Lower lobe of right lung (tissue), 2 donors: ENCODE measurements at regions not wholly inside any gene's neighbourhood (a gene's known extent, or its start where the extent isn't known, plus 50 kb on each side); places are given as distances from the start of the nearest gene placed in this dataset.

Experiments used
- ATAC-seq, 2 donors: fragments of 200-7000 bp; cut with Tn5 transposase; one replicate each; pipeline ENCODE4 v1.9.1; 2020 to 2022; ENCODE audit warnings: mild to moderate bottlenecking in 2 of 2, moderate library complexity in 2 of 2
- DNase-seq: peaks from one replicate; pipeline ENCODE4 v3.0.0-alpha.2; 2020
- H3K27ac ChIP-seq: fragments of 200-600 bp; one replicate; pipeline ENCODE4 v1.8.0; 2022
- H3K27me3 ChIP-seq: fragments of 200-600 bp; one replicate; pipeline ENCODE4 v1.8.0; 2022; ENCODE audit warnings: low read depth
- H3K36me3 ChIP-seq: fragments of 200-600 bp; one replicate; pipeline ENCODE4 v1.8.0; 2022; ENCODE audit warnings: mild to moderate bottlenecking
- H3K4me1 ChIP-seq: fragments of 200-600 bp; one replicate; pipeline ENCODE4 v1.8.0; 2022
- H3K4me3 ChIP-seq: fragments of 200-600 bp; one replicate; pipeline ENCODE4 v1.8.0; 2022; ENCODE audit warnings: mild to moderate bottlenecking
- H3K9me3 ChIP-seq: fragments of 200-600 bp; one replicate; pipeline ENCODE4 v1.8.0; 2022
- intact Hi-C: fragments of 100-400 bp; cut with DNase I; formaldehyde crosslinking; loops from one replicate; pipeline ENCODE4 v1.11.0; 2022
- TF ChIP-seq, protein P1 (sequence below): fragments of 200-600 bp; IDR thresholded peaks from one replicate; pipeline ENCODE4 v1.8.0; 2022; ENCODE audit warnings: antibody characterized with exemption, mild to moderate bottlenecking
- donor health status: DM: no; HTN: yes; CAD: no; lungs with severe emphysema.

DNA sequence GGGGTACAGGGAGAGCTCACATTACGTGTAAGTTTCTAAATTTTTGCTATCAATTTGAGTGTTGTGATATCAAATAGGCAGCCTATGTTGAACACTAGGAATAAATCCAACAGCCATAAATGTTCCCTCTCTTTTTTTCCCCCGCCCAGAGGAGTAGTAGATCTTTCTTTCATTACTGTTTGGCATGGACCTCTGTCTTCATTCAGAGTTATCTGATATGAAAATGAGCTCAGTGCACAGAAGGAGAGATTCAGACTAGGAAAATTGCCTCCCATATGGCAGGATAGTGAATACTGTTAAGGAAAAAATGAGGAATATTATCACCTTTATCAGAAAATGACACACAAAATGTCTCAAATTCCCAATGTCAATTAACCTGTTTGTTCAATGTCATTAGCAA lies 110.0 kb upstream of the EYS start:
- Histone ChIP-seq H3K27me3 (no peaks in the 10 kb centered on the region), H3K4me1 (no peaks in the 10 kb centered on the region), H3K27ac (no peak overlapping the region), H3K9me3 (no peaks in the 10 kb centered on the region), H3K36me3 (no peaks in the 10 kb centered on the region), H3K4me3 (no peak overlapping the region)
- ATAC-seq (no peak), DNase-seq (no peak)
- TF ChIP-seq, protein P1, sequence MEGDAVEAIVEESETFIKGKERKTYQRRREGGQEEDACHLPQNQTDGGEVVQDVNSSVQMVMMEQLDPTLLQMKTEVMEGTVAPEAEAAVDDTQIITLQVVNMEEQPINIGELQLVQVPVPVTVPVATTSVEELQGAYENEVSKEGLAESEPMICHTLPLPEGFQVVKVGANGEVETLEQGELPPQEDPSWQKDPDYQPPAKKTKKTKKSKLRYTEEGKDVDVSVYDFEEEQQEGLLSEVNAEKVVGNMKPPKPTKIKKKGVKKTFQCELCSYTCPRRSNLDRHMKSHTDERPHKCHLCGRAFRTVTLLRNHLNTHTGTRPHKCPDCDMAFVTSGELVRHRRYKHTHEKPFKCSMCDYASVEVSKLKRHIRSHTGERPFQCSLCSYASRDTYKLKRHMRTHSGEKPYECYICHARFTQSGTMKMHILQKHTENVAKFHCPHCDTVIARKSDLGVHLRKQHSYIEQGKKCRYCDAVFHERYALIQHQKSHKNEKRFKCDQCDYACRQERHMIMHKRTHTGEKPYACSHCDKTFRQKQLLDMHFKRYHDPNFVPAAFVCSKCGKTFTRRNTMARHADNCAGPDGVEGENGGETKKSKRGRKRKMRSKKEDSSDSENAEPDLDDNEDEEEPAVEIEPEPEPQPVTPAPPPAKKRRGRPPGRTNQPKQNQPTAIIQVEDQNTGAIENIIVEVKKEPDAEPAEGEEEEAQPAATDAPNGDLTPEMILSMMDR = no peak
- intact Hi-C loops = no loop called here

DNA sequence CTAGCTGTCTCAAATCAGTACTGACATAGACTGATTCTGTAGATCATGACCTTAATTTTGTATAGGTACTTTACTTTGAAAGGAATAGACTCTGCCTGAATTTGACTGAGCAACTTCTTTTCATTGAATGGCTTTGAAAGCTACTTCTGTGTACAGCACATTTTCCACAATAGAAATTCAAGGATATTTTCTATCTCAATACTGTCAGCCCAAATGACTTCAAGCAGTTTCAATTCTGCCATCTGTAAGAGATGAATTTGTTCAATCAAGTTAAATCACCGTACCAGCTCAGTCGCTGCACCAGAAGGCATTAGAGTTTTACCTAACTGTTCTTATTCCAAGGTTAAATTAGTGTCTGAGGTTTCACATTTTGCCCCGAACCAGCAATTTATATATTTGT lies 107.0 kb upstream of the EYS start:
- H3K36me3 ChIP-seq = no peaks in the 10 kb centered on the region
- intact Hi-C loops = no loop called here
- no peak overlapping the region for H3K27ac ChIP-seq
- H3K4me3 ChIP-seq = no peak overlapping the region
- H3K4me1 ChIP-seq = no peaks in the 10 kb centered on the region
- H3K9me3 ChIP-seq = no peaks in the 10 kb centered on the region
- H3K27me3 ChIP-seq = no peaks in the 10 kb centered on the region
- DNase-seq = no peak
- ATAC-seq = no peak
- TF ChIP-seq, protein P1 = no peak

DNA sequence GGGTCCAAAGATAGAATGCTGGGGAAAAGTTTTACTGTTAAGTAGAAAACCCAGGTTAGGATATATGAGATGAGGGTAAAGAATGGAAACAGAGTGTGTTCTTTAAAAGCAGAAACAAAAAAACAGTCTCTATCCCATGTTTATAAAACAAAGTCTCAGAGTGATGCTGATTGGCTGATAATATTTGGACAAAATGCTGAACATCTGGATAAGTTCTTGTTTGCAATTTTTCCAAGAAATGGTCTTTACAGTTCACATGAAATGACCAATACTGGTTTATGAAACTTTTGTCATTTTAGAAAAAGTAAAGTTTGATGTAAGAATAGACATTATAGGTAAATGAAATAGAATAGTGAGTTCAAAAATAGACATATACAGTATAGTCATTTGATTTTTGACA lies 96.2 kb upstream of the EYS start:
- TF ChIP-seq, protein P1 = no peak
- DNase-seq = no peak
- Histone ChIP-seq H3K9me3 (no peaks in the 10 kb centered on the region), H3K4me3 (no peak overlapping the region), H3K27me3 (no peaks in the 10 kb centered on the region), H3K27ac (no peak overlapping the region), H3K36me3 (no peaks in the 10 kb centered on the region), H3K4me1 (no peaks in the 10 kb centered on the region)
- ATAC-seq = no peak
- intact Hi-C loops = no loop called here

DNA sequence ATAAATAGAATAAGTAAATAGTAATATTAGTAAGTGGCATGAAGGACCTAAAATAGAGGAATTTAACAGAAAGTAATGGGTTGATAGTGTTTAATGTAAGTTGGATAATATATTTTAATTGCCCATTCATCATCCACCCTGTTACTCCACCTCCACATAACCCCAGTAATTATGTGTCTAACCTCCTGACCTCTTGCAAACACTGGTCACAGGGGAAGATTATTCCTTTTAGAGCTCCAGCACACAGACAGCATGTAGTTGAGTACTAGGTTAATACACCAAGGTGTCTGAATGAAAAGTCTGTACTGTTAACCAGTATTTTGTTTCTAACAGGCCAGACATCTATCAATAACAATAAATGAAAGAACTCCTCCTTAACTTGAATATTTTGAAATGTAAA lies 92.4 kb upstream of the EYS start:
- TF ChIP-seq, protein P1 = no peak
- H3K27me3 ChIP-seq = no peaks in the 10 kb centered on the region
- H3K4me1 ChIP-seq = no peaks in the 10 kb centered on the region
- H3K36me3 ChIP-seq = no peaks in the 10 kb centered on the region
- ATAC-seq (no peak), DNase-seq (no peak)
- no peak overlapping the region for H3K27ac ChIP-seq
- intact Hi-C loops = no loop called here
- no peaks in the 10 kb centered on the region for H3K9me3 ChIP-seq
- no peak overlapping the region for H3K4me3 ChIP-seq

DNA sequence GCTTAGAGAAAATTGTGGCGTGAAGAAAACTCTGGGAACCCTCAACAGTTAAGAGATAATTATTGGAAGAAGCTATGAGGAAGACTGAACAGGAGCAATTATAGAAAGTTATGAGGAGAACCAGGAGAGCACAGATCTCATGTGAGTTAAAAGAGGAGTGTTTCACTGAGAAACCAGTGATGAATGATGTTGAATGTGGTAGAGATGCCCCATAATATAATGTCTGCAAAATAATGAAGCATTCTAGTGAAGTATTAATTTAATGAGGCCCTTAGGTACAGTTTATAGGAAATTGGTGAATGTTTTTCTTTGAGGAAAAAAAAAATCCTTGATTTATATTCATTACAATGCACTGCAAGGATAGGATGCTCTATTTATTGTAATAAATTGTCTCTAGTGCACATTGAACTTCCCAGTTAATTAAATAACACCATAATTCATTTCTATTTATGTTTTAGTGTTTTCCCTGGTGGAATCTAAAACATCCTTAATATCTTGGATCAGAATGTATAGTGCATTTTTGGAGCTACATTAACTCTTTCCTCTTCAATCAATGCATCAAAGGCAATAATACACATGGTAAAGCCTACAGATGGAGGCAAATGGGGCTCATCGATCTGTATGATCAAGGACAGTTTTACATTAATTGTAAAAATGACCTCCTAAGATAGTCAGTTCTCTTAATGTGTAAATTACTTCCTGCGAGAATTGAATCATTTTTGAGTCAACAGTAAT lies 91.4 kb upstream of the EYS start:
- H3K36me3 ChIP-seq = no peaks in the 10 kb centered on the region
- TF ChIP-seq, protein P1 = no peak
- H3K9me3 ChIP-seq = no peaks in the 10 kb centered on the region
- no peaks in the 10 kb centered on the region for H3K4me1 ChIP-seq
- no peak overlapping the region for H3K27ac ChIP-seq
- no peak overlapping the region for H3K4me3 ChIP-seq
- intact Hi-C loops = no loop called here
- no peak for DNase-seq
- ATAC-seq = no peak
- no peaks in the 10 kb centered on the region for H3K27me3 ChIP-seq
